ENCODE measurements at regions not wholly inside any gene's neighbourhood (a gene's known extent, or its start where the extent isn't known, plus 50 kb on each side); places are given as distances from the start of the nearest gene placed in this dataset.

- no peaks in the 10 kb centered on the region for H3K4me1 Mint-ChIP-seq (ENCODE audit: unreplicated experiment)
- DNase-seq (ENCODE audit: low spot score), result no peak
- no peak overlapping the region for H3K4me3 Mint-ChIP-seq (ENCODE audit: unreplicated experiment)
- peaks cover 3% of the 10 kb centered on the region for H3K36me3 Mint-ChIP-seq (ENCODE audit: low read depth, unreplicated experiment)
- TF ChIP-seq, protein P1, sequence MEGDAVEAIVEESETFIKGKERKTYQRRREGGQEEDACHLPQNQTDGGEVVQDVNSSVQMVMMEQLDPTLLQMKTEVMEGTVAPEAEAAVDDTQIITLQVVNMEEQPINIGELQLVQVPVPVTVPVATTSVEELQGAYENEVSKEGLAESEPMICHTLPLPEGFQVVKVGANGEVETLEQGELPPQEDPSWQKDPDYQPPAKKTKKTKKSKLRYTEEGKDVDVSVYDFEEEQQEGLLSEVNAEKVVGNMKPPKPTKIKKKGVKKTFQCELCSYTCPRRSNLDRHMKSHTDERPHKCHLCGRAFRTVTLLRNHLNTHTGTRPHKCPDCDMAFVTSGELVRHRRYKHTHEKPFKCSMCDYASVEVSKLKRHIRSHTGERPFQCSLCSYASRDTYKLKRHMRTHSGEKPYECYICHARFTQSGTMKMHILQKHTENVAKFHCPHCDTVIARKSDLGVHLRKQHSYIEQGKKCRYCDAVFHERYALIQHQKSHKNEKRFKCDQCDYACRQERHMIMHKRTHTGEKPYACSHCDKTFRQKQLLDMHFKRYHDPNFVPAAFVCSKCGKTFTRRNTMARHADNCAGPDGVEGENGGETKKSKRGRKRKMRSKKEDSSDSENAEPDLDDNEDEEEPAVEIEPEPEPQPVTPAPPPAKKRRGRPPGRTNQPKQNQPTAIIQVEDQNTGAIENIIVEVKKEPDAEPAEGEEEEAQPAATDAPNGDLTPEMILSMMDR (IDR thresholded peaks at IDR 0.05; ENCODE audit: unreplicated experiment), result no peak
- H3K27ac Mint-ChIP-seq (ENCODE audit: unreplicated experiment), result no peak overlapping the region
- H3K27me3 Mint-ChIP-seq (ENCODE audit: unreplicated experiment), result no peaks in the 10 kb centered on the region
- H3K9me3 Mint-ChIP-seq (ENCODE audit: unreplicated experiment), result peaks cover 34% of the 10 kb centered on the region
Measured at GRCh38 chr20:54981175-54981574, 505.8 kb downstream of the DOK5 start.

DNA sequence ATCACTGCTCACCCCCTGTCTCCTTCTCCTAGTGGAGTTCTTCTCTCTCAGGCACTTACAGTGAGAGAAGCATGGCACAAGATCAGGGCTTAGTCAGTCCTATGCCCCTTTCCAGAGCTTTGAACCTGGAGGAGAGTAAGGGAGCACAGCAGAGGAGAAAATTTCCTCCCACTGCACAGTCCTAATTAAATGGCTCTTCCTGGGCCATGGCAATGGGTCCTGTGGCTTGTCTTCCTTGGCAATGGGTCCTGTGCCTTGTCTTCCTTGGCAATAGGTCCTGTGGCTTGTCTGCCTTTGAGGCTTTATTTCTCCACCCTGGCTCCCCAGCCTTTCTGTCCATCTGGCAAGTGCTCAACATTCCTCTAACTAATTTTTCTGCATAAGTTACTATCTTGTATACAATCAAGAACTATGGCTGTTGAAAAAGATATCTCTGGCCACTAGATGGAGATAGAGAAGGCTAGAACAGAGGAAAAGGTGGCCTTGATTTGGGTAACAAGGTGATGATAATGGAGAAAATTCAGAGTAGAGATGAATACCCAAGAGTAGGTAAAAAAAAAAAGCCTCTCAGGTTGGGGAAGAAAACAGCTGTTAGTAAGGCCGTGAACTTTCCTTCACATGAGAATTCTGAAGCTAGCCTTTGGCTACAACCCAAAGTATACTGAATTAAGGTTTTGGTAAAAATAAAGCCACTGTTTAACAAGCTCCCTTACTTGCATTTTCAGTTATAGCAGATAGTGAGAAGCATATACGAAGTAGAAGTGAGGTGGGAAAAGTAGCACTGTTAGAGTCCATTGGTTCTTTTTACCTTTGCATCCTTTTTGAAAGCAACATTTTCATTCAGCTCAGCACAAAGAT is 504.9 kb downstream of the DOK5 start:
- Mint-ChIP-seq H3K27me3 (ENCODE audit: unreplicated experiment) (no peaks in the 10 kb centered on the region), H3K9me3 (ENCODE audit: unreplicated experiment) (peaks cover 34% of the 10 kb centered on the region), H3K27ac (ENCODE audit: unreplicated experiment) (no peak overlapping the region), H3K36me3 (ENCODE audit: low read depth, unreplicated experiment) (peaks cover 3% of the 10 kb centered on the region), H3K4me1 (ENCODE audit: unreplicated experiment) (no peaks in the 10 kb centered on the region), H3K4me3 (ENCODE audit: unreplicated experiment) (no peak overlapping the region)
- TF ChIP-seq, protein P1 (IDR thresholded peaks at IDR 0.05; ENCODE audit: unreplicated experiment), result no peak
- no peak for DNase-seq (ENCODE audit: low spot score)

- H3K36me3 Mint-ChIP-seq (ENCODE audit: low read depth, unreplicated experiment), result no peaks in the 10 kb centered on the region
- H3K27me3 Mint-ChIP-seq (ENCODE audit: unreplicated experiment), result peaks cover 1% of the 10 kb centered on the region
- no peaks in the 10 kb centered on the region for H3K4me1 Mint-ChIP-seq (ENCODE audit: unreplicated experiment)
- peaks cover 39% of the 10 kb centered on the region for H3K9me3 Mint-ChIP-seq (ENCODE audit: unreplicated experiment)
- H3K27ac Mint-ChIP-seq (ENCODE audit: unreplicated experiment), result no peak overlapping the region
- no peak for DNase-seq (ENCODE audit: low spot score)
- TF ChIP-seq, protein P1 (IDR thresholded peaks at IDR 0.05; ENCODE audit: unreplicated experiment), result no peak
- no peak overlapping the region for H3K4me3 Mint-ChIP-seq (ENCODE audit: unreplicated experiment)
Measured at GRCh38 chr20:54950304-54950703, 474.9 kb downstream of the DOK5 start.

DNA sequence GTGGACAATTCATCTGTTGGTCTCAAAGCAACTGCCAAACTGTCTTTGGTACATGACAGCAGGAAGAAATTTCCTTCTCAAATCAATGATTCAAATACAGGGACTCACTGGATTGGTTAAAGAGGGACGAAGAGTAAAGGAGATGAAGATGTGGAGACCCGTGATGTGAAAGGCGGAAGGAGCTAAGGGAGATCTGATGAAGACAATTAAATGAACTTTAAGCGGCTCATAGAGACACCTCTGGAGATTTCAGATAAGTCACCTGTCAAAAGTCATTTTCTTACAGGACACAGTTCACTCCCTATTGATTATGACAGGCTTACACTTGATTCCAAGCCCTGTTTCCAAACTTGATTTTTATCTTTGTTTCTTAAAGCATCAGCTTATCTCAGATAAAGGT is 466.3 kb downstream of the DOK5 start:
- Mint-ChIP-seq H3K4me3 (ENCODE audit: unreplicated experiment) (no peak overlapping the region), H3K36me3 (ENCODE audit: low read depth, unreplicated experiment) (no peaks in the 10 kb centered on the region), H3K27ac (ENCODE audit: unreplicated experiment) (no peak overlapping the region), H3K9me3 (ENCODE audit: unreplicated experiment) (peaks cover 16% of the 10 kb centered on the region), H3K4me1 (ENCODE audit: unreplicated experiment) (no peaks in the 10 kb centered on the region), H3K27me3 (ENCODE audit: unreplicated experiment) (peaks cover 2% of the 10 kb centered on the region)
- DNase-seq (ENCODE audit: low spot score), result no peak
- TF ChIP-seq, protein P1 (IDR thresholded peaks at IDR 0.05; ENCODE audit: unreplicated experiment), result no peak

- Mint-ChIP-seq H3K36me3 (ENCODE audit: low read depth, unreplicated experiment) (no peaks in the 10 kb centered on the region), H3K27me3 (ENCODE audit: unreplicated experiment) (peaks cover 2% of the 10 kb centered on the region), H3K27ac (ENCODE audit: unreplicated experiment) (no peak overlapping the region), H3K4me1 (ENCODE audit: unreplicated experiment) (no peaks in the 10 kb centered on the region), H3K9me3 (ENCODE audit: unreplicated experiment) (peaks cover 9% of the 10 kb centered on the region), H3K4me3 (ENCODE audit: unreplicated experiment) (no peak overlapping the region)
- TF ChIP-seq, protein P1 (IDR thresholded peaks at IDR 0.05; ENCODE audit: unreplicated experiment), result no peak
- no peak for DNase-seq (ENCODE audit: low spot score)
Measured at GRCh38 chr20:54940522-54940921, 465.1 kb downstream of the DOK5 start.

Measured in endothelial cell (in vitro differentiated cells).